ENCODE measurements at regions not wholly inside any gene's neighbourhood (a gene's known extent, or its start where the extent isn't known, plus 50 kb on each side); places are given as distances from the start of the nearest gene placed in this dataset.

DNA sequence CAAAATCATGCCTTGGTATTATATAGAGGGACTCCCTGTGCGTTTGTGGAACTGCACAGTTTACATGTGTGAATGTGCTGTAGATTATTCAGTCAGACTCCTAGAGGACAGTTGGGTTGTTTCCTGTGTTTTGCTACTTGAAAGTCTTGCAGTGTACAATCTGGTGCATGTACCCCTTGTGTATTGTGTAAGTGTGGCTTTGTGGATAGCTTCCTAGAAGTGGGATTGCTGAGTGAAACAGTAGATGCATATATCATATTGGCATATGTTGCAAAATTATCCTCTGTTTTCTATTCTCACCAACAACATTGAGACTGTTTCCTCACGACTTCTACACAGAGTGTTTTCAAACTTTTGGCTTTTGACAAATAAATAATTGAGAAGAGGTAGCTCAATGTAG is 263.7 kb downstream of the MAP2K6 start:
- TF ChIP-seq CTCF (IDR thresholded peaks at IDR 0.05; ENCODE audit: low read depth, low read length) (no peak), EZH2phosphoT487 (IDR thresholded peaks at IDR 0.05; ENCODE audit: low read depth) (no peak)
